ENCODE measurements at regions not wholly inside any gene's neighbourhood (a gene's known extent, or its start where the extent isn't known, plus 50 kb on each side); places are given as distances from the start of the nearest gene placed in this dataset.

DNA sequence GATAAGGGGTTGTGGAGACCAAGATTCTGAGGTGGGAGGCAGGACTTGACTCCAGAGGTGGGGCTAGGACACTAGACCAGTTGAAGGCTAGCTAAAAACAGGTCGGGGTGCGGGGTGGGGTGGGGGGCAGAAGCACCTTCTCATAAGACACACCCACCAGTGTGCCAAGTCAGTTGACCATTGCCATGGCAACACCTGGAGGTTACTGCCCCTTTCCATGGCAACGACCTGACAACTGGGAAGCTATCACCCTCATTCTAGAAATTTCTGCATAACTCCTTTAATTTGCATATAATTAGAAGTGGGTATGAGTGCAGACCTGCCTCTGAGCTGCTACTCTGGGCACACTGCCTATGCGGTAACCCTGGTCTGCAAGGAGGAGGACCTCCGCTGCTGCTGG lies 53.9 kb upstream of the ALOX12 start:
- no peak for DNase-seq

DNA sequence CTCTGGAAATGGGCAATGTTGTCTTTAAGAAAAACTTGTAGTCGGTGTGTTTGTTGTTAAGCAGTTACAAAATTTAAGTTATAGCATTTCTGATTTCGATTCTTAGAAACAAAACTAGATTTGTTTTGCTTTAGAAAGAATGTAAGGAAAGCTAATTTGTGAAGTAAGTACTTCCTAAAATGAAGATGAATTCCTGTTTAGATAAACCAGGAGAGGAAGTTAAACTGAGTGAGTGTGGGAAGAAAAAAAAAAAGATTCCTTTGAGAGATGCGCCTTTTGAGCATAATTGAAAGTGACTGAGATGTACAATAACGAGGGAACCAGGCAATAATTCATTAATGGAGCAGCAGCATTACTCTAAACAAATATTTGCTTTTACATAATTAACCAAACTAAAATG lies 52.4 kb upstream of the ALOX12 start:
- DNase-seq: no peak
